Activated CD4-positive, alpha-beta T cell treated with anti-CD3 and anti-CD28 coated beads for 36 hours (primary cell): ENCODE measurements at regions not wholly inside any gene's neighbourhood (a gene's known extent, or its start where the extent isn't known, plus 50 kb on each side); places are given as distances from the start of the nearest gene placed in this dataset.

Source experiments
- ATAC-seq: fragments of 200-7000 bp; cut with Tn5 transposase; one replicate; pipeline ENCODE4 v1.10.0; 2021; ENCODE audit warnings: mild to moderate bottlenecking, moderate library complexity
- CTCF ChIA-PET: fragments of 350-600 bp; sonication (Branson Sonifier 250); formaldehyde crosslinking; loops from one replicate; lab custom pipeline; 2021; ENCODE audit warnings: antibody characterized with exemption; lab: Charles Lee
- POLR2A ChIA-PET: fragments of 350-600 bp; sonication (Branson Sonifier 250); formaldehyde crosslinking; loops from one replicate; lab custom pipeline; 2021; ENCODE audit warnings: antibody characterized with exemption, inconsistent platforms; lab: Charles Lee
- DNase-seq: peaks from one replicate; pipeline ENCODE4 v3.0.0-alpha.2; 2020
- H3K27ac Mint-ChIP-seq: one replicate; pipeline ENCODE4 v1.8.0; 2021; ENCODE audit warnings: mixed read lengths
- H3K27me3 Mint-ChIP-seq: one replicate; pipeline ENCODE4 v1.8.0; 2021; ENCODE audit warnings: mixed read lengths
- H3K36me3 Mint-ChIP-seq: one replicate; pipeline ENCODE4 v1.8.0; 2021; ENCODE audit warnings: low read depth, mixed read lengths
- H3K4me1 Mint-ChIP-seq: one replicate; pipeline ENCODE4 v1.8.0; 2021; ENCODE audit warnings: mixed read lengths
- H3K4me3 Mint-ChIP-seq: one replicate; pipeline ENCODE4 v1.8.0; 2021; ENCODE audit warnings: mild to moderate bottlenecking, moderate library complexity, mixed read lengths
- H3K9me3 Mint-ChIP-seq: one replicate; pipeline ENCODE4 v1.8.0; 2021; ENCODE audit warnings: low read depth, mixed read lengths
- intact Hi-C, 2 experiments: fragments of 100-400 bp; cut with DNase I in 1 of 2; cut with micrococcal nuclease in 1 of 2; formaldehyde crosslinking; loops; one replicate each; pipeline versions ENCODE4 v1.14.2 to v1.15.1; 2022 to 2024; cut with DNase I, micrococcal nuclease

GRCh38 chr3:76842216-76842615 lies 197.7 kb upstream of the ROBO2 start:
- DNase-seq (no peak), ATAC-seq (no peak)
- Mint-ChIP-seq H3K4me3 (no peak overlapping the region), H3K27ac (no peak overlapping the region), H3K36me3 (no peaks in the 10 kb centered on the region), H3K9me3 (peaks cover 8% of the 10 kb centered on the region), H3K27me3 (no peaks in the 10 kb centered on the region), H3K4me1 (no peaks in the 10 kb centered on the region)
- CTCF ChIA-PET, result interaction anchor here (1.0 kb wide), 1 partner anchor 49 kb away, joined by 3 read pairs; no protein-coding TSS in a partner anchor
- intact Hi-C loops, result no loop called here
- POLR2A ChIA-PET, result no interaction called here

- intact Hi-C loops, result no loop called here
- Mint-ChIP-seq H3K27ac (no peak overlapping the region), H3K4me1 (no peaks in the 10 kb centered on the region), H3K36me3 (no peaks in the 10 kb centered on the region), H3K4me3 (no peak overlapping the region), H3K9me3 (peaks cover 13% of the 10 kb centered on the region), H3K27me3 (no peaks in the 10 kb centered on the region)
- no peak for ATAC-seq
- ChIA-PET CTCF (no interaction called here), POLR2A (no interaction called here)
- DNase-seq, result no peak
These were observed 184.4 kb upstream of the ROBO2 start for GRCh38 chr3:76855451-76855850.

- Mint-ChIP-seq H3K27ac (no peak overlapping the region), H3K9me3 (peaks cover 20% of the 10 kb centered on the region), H3K36me3 (no peaks in the 10 kb centered on the region), H3K4me1 (no peaks in the 10 kb centered on the region), H3K4me3 (no peak overlapping the region), H3K27me3 (no peaks in the 10 kb centered on the region)
- POLR2A ChIA-PET, result no interaction called here
- CTCF ChIA-PET, result interaction anchor here (1.6 kb wide), 1 partner anchor 10 kb away, joined by 4 read pairs; no protein-coding TSS in a partner anchor
- ATAC-seq (no peak), DNase-seq (no peak)
- intact Hi-C loops, result no loop called here
These were observed 180.3 kb upstream of the ROBO2 start for GRCh38 chr3:76859596-76859995.

- Mint-ChIP-seq H3K27me3 (no peaks in the 10 kb centered on the region), H3K9me3 (peaks cover 14% of the 10 kb centered on the region), H3K4me3 (no peak overlapping the region), H3K36me3 (no peaks in the 10 kb centered on the region), H3K4me1 (no peaks in the 10 kb centered on the region), H3K27ac (no peak overlapping the region)
- DNase-seq, result no peak
- intact Hi-C loops, result no loop called here
- CTCF ChIA-PET, result no interaction called here
- ATAC-seq, result no peak
- POLR2A ChIA-PET, result no interaction called here
These were observed 175.5 kb upstream of the ROBO2 start for GRCh38 chr3:76864355-76864754.

- ChIA-PET POLR2A (no interaction called here), CTCF (no interaction called here)
- Mint-ChIP-seq H3K9me3 (peaks cover 10% of the 10 kb centered on the region), H3K4me1 (no peaks in the 10 kb centered on the region), H3K4me3 (no peak overlapping the region), H3K36me3 (no peaks in the 10 kb centered on the region), H3K27ac (no peak overlapping the region), H3K27me3 (no peaks in the 10 kb centered on the region)
- DNase-seq (no peak), ATAC-seq (no peak)
- intact Hi-C loops, result no loop called here
These were observed 173.0 kb upstream of the ROBO2 start for GRCh38 chr3:76866729-76867408.

- peaks cover 14% of the 10 kb centered on the region for H3K9me3 Mint-ChIP-seq
- no peaks in the 10 kb centered on the region for H3K4me1 Mint-ChIP-seq
- ATAC-seq (no peak), DNase-seq (no peak)
- ChIA-PET POLR2A (no interaction called here), CTCF (no interaction called here)
- no peaks in the 10 kb centered on the region for H3K27me3 Mint-ChIP-seq
- H3K27ac Mint-ChIP-seq, result no peak overlapping the region
- intact Hi-C loops, result no loop called here
- no peak overlapping the region for H3K4me3 Mint-ChIP-seq
- H3K36me3 Mint-ChIP-seq, result no peaks in the 10 kb centered on the region
These were observed 170.0 kb upstream of the ROBO2 start for GRCh38 chr3:76869726-76870384.

- DNase-seq (no peak), ATAC-seq (no peak)
- POLR2A ChIA-PET, result no interaction called here
- Mint-ChIP-seq H3K9me3 (peaks cover 14% of the 10 kb centered on the region), H3K27ac (no peak overlapping the region), H3K4me1 (no peaks in the 10 kb centered on the region), H3K27me3 (no peaks in the 10 kb centered on the region), H3K36me3 (no peaks in the 10 kb centered on the region), H3K4me3 (no peak overlapping the region)
- CTCF ChIA-PET, result no interaction called here
- intact Hi-C loops, result no loop called here
These were observed 168.2 kb upstream of the ROBO2 start for GRCh38 chr3:76871655-76872054.

GRCh38 chr3:76872999-76873398 lies 166.9 kb upstream of the ROBO2 start:
- ChIA-PET POLR2A (no interaction called here), CTCF (no interaction called here)
- H3K27ac Mint-ChIP-seq, result no peak overlapping the region
- H3K4me1 Mint-ChIP-seq, result no peaks in the 10 kb centered on the region
- H3K9me3 Mint-ChIP-seq, result peaks cover 14% of the 10 kb centered on the region
- H3K36me3 Mint-ChIP-seq, result no peaks in the 10 kb centered on the region
- no peak for ATAC-seq
- intact Hi-C loops, result no loop called here
- DNase-seq, result no peak
- H3K4me3 Mint-ChIP-seq, result no peak overlapping the region
- H3K27me3 Mint-ChIP-seq, result no peaks in the 10 kb centered on the region

- CTCF ChIA-PET, result no interaction called here
- no peak for ATAC-seq
- Mint-ChIP-seq H3K27me3 (no peaks in the 10 kb centered on the region), H3K27ac (no peak overlapping the region), H3K36me3 (no peaks in the 10 kb centered on the region), H3K4me1 (no peaks in the 10 kb centered on the region), H3K9me3 (peaks cover 14% of the 10 kb centered on the region), H3K4me3 (no peak overlapping the region)
- intact Hi-C loops, result no loop called here
- POLR2A ChIA-PET, result no interaction called here
- DNase-seq, result no peak
These were observed 166.2 kb upstream of the ROBO2 start for GRCh38 chr3:76873532-76874242.

- no peaks in the 10 kb centered on the region for H3K27me3 Mint-ChIP-seq
- no peak for ATAC-seq
- H3K27ac Mint-ChIP-seq, result no peak overlapping the region
- H3K4me3 Mint-ChIP-seq, result no peak overlapping the region
- ChIA-PET CTCF (no interaction called here), POLR2A (no interaction called here)
- H3K4me1 Mint-ChIP-seq, result no peaks in the 10 kb centered on the region
- peaks cover 5% of the 10 kb centered on the region for H3K9me3 Mint-ChIP-seq
- no peaks in the 10 kb centered on the region for H3K36me3 Mint-ChIP-seq
- no peak for DNase-seq
- intact Hi-C loops, result no loop called here
These were observed 159.9 kb upstream of the ROBO2 start for GRCh38 chr3:76879959-76880358.

- CTCF ChIA-PET, result interaction anchor here (0.8 kb wide), 1 partner anchor 206 kb away, joined by 4 read pairs; no protein-coding TSS in a partner anchor
- intact Hi-C loops, result no loop called here
- H3K27me3 Mint-ChIP-seq, result no peaks in the 10 kb centered on the region
- H3K4me3 Mint-ChIP-seq, result no peak overlapping the region
- no peak overlapping the region for H3K27ac Mint-ChIP-seq
- no peaks in the 10 kb centered on the region for H3K36me3 Mint-ChIP-seq
- DNase-seq (no peak), ATAC-seq (no peak)
- POLR2A ChIA-PET, result no interaction called here
- no peaks in the 10 kb centered on the region for H3K4me1 Mint-ChIP-seq
- H3K9me3 Mint-ChIP-seq, result no peaks in the 10 kb centered on the region
These were observed 153.0 kb upstream of the ROBO2 start for GRCh38 chr3:76886761-76887500.
